ENCODE measurements at regions not wholly inside any gene's neighbourhood (a gene's known extent, or its start where the extent isn't known, plus 50 kb on each side); places are given as distances from the start of the nearest gene placed in this dataset.

GRCh38 chr14:34027990-34028495, 77.2 kb upstream of the EGLN3 start:
- TF ChIP-seq CTCF (IDR thresholded peaks at IDR 0.05) (no peak), ATF2 (CRISPR knock-in tag; IDR thresholded peaks at IDR 0.05; ENCODE audit: borderline replicate concordance, low read depth) (no peak), ZNF263 (CRISPR knock-in tag; IDR thresholded peaks at IDR 0.05; ENCODE audit: low read depth) (no peak), ZNF219 (CRISPR knock-in tag; IDR thresholded peaks at IDR 0.05; ENCODE audit: borderline replicate concordance) (no peak), FOXK1 (CRISPR knock-in tag; IDR thresholded peaks at IDR 0.05) (no peak), ATF3 (CRISPR knock-in tag; conservative IDR thresholded peaks at IDR 0.05) (no peak), HMGXB4 (CRISPR knock-in tag; IDR thresholded peaks at IDR 0.05) (no peak), ATF6 (CRISPR knock-in tag; IDR thresholded peaks at IDR 0.05) (no peak), NR2C2 (CRISPR knock-in tag; IDR thresholded peaks at IDR 0.05) (no peak), USF2 (CRISPR knock-in tag; IDR thresholded peaks at IDR 0.05) (no peak), NR1H2 (CRISPR knock-in tag; IDR thresholded peaks at IDR 0.05) (no peak), OVOL2 (CRISPR knock-in tag; IDR thresholded peaks at IDR 0.05; ENCODE audit: borderline replicate concordance) (no peak), PREB (CRISPR knock-in tag; IDR thresholded peaks at IDR 0.05; ENCODE audit: borderline replicate concordance) (no peak)
